Subcutaneous abdominal adipose tissue (tissue), 5 donors: ENCODE measurements at regions not wholly inside any gene's neighbourhood (a gene's known extent, or its start where the extent isn't known, plus 50 kb on each side); places are given as distances from the start of the nearest gene placed in this dataset.

Source experiments
- H3K27ac ChIP-seq: one replicate; pipeline ENCODE4 v1.7.0; 2013; ENCODE audit warnings: low read depth, mild to moderate bottlenecking, inconsistent platforms, low read length, moderate library complexity
- H3K27me3 ChIP-seq, 5 donors: one replicate each; pipeline ENCODE4 v1.7.0; 2013; ENCODE audit warnings: low read length in 5 of 5, inconsistent platforms in 1 of 5; ENCODE audit not compliant: control insufficient read depth in 5 of 5, insufficient read depth in 4 of 5
- H3K36me3 ChIP-seq, 5 donors: one replicate each; pipeline ENCODE4 v1.7.0; 2013; ENCODE audit warnings: low read length in 5 of 5; ENCODE audit not compliant: control insufficient read depth in 5 of 5, insufficient read depth in 5 of 5
- H3K4me1 ChIP-seq, 5 donors: one replicate each; pipeline ENCODE4 v1.7.0; 2013; ENCODE audit warnings: low read length in 5 of 5, mild to moderate bottlenecking in 3 of 5, moderate library complexity in 1 of 5; ENCODE audit not compliant: control insufficient read depth in 5 of 5, insufficient read depth in 5 of 5
- H3K4me3 ChIP-seq, 5 donors: one replicate each; pipeline ENCODE4 v1.7.0; 2013; ENCODE audit warnings: low read length in 5 of 5, low read depth in 1 of 5
- H3K9ac ChIP-seq, 5 donors: one replicate each; pipeline ENCODE4 v1.7.0; 2013; ENCODE audit warnings: low read length in 5 of 5, mild to moderate bottlenecking in 4 of 5, moderate library complexity in 3 of 5
- H3K9me3 ChIP-seq, 5 donors: one replicate each; pipeline ENCODE4 v1.7.0; 2013; ENCODE audit warnings: low read length in 5 of 5; ENCODE audit not compliant: control insufficient read depth in 5 of 5
- donor health status: healthy.
- donor health status: healthy.
- donor health status: healthy.
- donor health status: healthy.
- donor health status: healthy.

- no peaks in the 10 kb centered on the region for H3K36me3 ChIP-seq
- no peaks in the 10 kb centered on the region for H3K27me3 ChIP-seq
- no peaks in the 10 kb centered on the region for H3K9me3 ChIP-seq
- H3K4me1 ChIP-seq, result no peaks in the 10 kb centered on the region
- H3K27ac ChIP-seq, result no peak overlapping the region
- no peak overlapping the region for H3K9ac ChIP-seq
- no peak overlapping the region for H3K4me3 ChIP-seq
These were observed 407.2 kb downstream of the NOVA1 start for GRCh38 chr14:26190646-26191045.

GRCh38 chr14:26187996-26188620, 409.7 kb downstream of the NOVA1 start:
- Histone ChIP-seq H3K27me3 (no peaks in the 10 kb centered on the region), H3K27ac (no peak overlapping the region), H3K4me1 (no peaks in the 10 kb centered on the region), H3K4me3 (no peak overlapping the region), H3K9me3 (no peaks in the 10 kb centered on the region), H3K9ac (no peak overlapping the region), H3K36me3 (no peaks in the 10 kb centered on the region)

GRCh38 chr14:26180221-26180620, 417.6 kb downstream of the NOVA1 start:
- no peak overlapping the region for H3K4me3 ChIP-seq
- H3K9ac ChIP-seq, result no peak overlapping the region
- H3K27me3 ChIP-seq, result no peaks in the 10 kb centered on the region
- no peak overlapping the region for H3K27ac ChIP-seq
- no peaks in the 10 kb centered on the region for H3K9me3 ChIP-seq
- H3K4me1 ChIP-seq, result no peaks in the 10 kb centered on the region
- H3K36me3 ChIP-seq, result no peaks in the 10 kb centered on the region

GRCh38 chr14:26175658-26176057, 422.2 kb downstream of the NOVA1 start:
- Histone ChIP-seq H3K36me3 (no peaks in the 10 kb centered on the region), H3K27ac (no peak overlapping the region), H3K9me3 (no peaks in the 10 kb centered on the region), H3K4me1 (no peaks in the 10 kb centered on the region), H3K9ac (no peak overlapping the region), H3K27me3 (no peaks in the 10 kb centered on the region), H3K4me3 (no peak overlapping the region)

GRCh38 chr14:26174395-26174794, 423.4 kb downstream of the NOVA1 start:
- no peak overlapping the region for H3K4me3 ChIP-seq
- no peaks in the 10 kb centered on the region for H3K4me1 ChIP-seq
- no peaks in the 10 kb centered on the region for H3K9me3 ChIP-seq
- H3K27ac ChIP-seq, result no peak overlapping the region
- no peak overlapping the region for H3K9ac ChIP-seq
- H3K36me3 ChIP-seq, result no peaks in the 10 kb centered on the region
- no peaks in the 10 kb centered on the region for H3K27me3 ChIP-seq

GRCh38 chr14:26173581-26174110, 424.2 kb downstream of the NOVA1 start:
- no peak overlapping the region for H3K27ac ChIP-seq
- H3K9ac ChIP-seq, result no peak overlapping the region
- no peaks in the 10 kb centered on the region for H3K36me3 ChIP-seq
- no peak overlapping the region for H3K4me3 ChIP-seq
- no peaks in the 10 kb centered on the region for H3K9me3 ChIP-seq
- H3K27me3 ChIP-seq, result no peaks in the 10 kb centered on the region
- no peaks in the 10 kb centered on the region for H3K4me1 ChIP-seq

GRCh38 chr14:26172396-26172795, 425.4 kb downstream of the NOVA1 start:
- H3K4me3 ChIP-seq, result no peak overlapping the region
- no peaks in the 10 kb centered on the region for H3K36me3 ChIP-seq
- no peaks in the 10 kb centered on the region for H3K9me3 ChIP-seq
- H3K27me3 ChIP-seq, result no peaks in the 10 kb centered on the region
- no peak overlapping the region for H3K27ac ChIP-seq
- H3K4me1 ChIP-seq, result no peaks in the 10 kb centered on the region
- H3K9ac ChIP-seq, result no peak overlapping the region

- H3K36me3 ChIP-seq, result no peaks in the 10 kb centered on the region
These were observed 426.9 kb downstream of the NOVA1 start for GRCh38 chr14:26170885-26171284.

GRCh38 chr14:26163761-26164160, 434.1 kb downstream of the NOVA1 start:
- H3K27me3 ChIP-seq, result no peaks in the 10 kb centered on the region
- no peaks in the 10 kb centered on the region for H3K4me1 ChIP-seq
- H3K9me3 ChIP-seq, result no peaks in the 10 kb centered on the region
- no peaks in the 10 kb centered on the region for H3K36me3 ChIP-seq
- H3K4me3 ChIP-seq, result no peak overlapping the region
- H3K9ac ChIP-seq, result no peak overlapping the region
- H3K27ac ChIP-seq, result no peak overlapping the region

More at GRCh38 chr14:26170885-26171284, 426.9 kb downstream of the NOVA1 start:
- Histone ChIP-seq H3K4me1 (no peaks in the 10 kb centered on the region), H3K27ac (no peak overlapping the region), H3K4me3 (no peak overlapping the region), H3K27me3 (no peaks in the 10 kb centered on the region), H3K9me3 (no peaks in the 10 kb centered on the region), H3K9ac (no peak overlapping the region)

- Histone ChIP-seq H3K4me1 (no peaks in the 10 kb centered on the region), H3K36me3 (no peaks in the 10 kb centered on the region), H3K9me3 (peaks cover 0 to 11% (median 4%) of the 10 kb centered on the region in 5 donors), H3K27me3 (no peaks in the 10 kb centered on the region), H3K9ac (no peak overlapping the region), H3K27ac (no peak overlapping the region), H3K4me3 (no peak overlapping the region)
These were observed 440.3 kb downstream of the NOVA1 start for GRCh38 chr14:26157517-26157916.
